ENCODE measurements at regions not wholly inside any gene's neighbourhood (a gene's known extent, or its start where the extent isn't known, plus 50 kb on each side); places are given as distances from the start of the nearest gene placed in this dataset.

DNA sequence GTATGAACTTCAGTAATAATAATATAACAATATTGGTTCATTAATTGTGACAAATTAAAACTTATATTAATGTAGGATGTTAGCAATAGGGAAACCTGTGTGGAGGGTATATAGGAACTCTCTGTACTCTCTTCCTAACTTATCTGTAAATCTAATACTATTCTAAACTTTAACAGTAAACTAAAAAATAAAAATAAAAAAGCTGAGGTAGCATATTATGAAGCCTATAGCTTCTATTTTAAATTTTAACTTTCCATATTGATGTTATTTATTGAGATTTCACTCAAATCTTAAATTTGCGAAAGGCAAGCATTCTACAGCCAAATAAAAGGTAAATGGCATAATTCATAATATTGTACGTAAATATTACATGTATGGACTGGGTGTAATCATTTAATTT lies 326.4 kb downstream of the MEI4 start:
- Histone ChIP-seq H4K20me1 (ENCODE audit: control insufficient read depth, extremely low read depth, insufficient read depth, low read length) (no peaks in the 10 kb centered on the region), H3K36me3 (ENCODE audit: control insufficient read depth, insufficient read depth, low read length) (no peaks in the 10 kb centered on the region), H3K27ac (ENCODE audit: insufficient read depth, low read length) (no peak overlapping the region), H3K79me2 (ENCODE audit: control insufficient read depth, insufficient read depth, low read length) (no peaks in the 10 kb centered on the region), H3K9ac (ENCODE audit: insufficient read depth, low read length) (no peak overlapping the region), H3K4me2 (ENCODE audit: extremely low read depth, insufficient read depth, low read length) (no peak overlapping the region), H3K27me3 (ENCODE audit: control insufficient read depth, insufficient read depth, low read length) (no peaks in the 10 kb centered on the region), H3K4me3 (replicated peaks in 1 of 4; ENCODE audit: control extremely low read depth in 1 of 4, insufficient read depth in 1 of 4, low read depth in 3 of 4, low read length in 4 of 4) (no peak overlapping the region), H2AFZ (ENCODE audit: low read length) (no peak overlapping the region), H3K4me1 (ENCODE audit: control insufficient read depth, extremely low read depth, insufficient read depth, low read length) (no peaks in the 10 kb centered on the region), H3K9me3 (ENCODE audit: control insufficient read depth, insufficient read depth, low read depth, low read length) (no peaks in the 10 kb centered on the region)
- TF ChIP-seq EZH2 (IDR thresholded peaks at IDR 0.05; ENCODE audit: low read length, missing control alignments) (no peak), CTCF (conservative IDR thresholded peaks at IDR 0.05 in 1 of 2, IDR thresholded peaks at IDR 0.05 in 1 of 2; ENCODE audit: low read depth in 1 of 2, low read length in 2 of 2) (no peak)
- no peak for DNase-seq (ENCODE audit: low read depth in 2 of 2)

DNA sequence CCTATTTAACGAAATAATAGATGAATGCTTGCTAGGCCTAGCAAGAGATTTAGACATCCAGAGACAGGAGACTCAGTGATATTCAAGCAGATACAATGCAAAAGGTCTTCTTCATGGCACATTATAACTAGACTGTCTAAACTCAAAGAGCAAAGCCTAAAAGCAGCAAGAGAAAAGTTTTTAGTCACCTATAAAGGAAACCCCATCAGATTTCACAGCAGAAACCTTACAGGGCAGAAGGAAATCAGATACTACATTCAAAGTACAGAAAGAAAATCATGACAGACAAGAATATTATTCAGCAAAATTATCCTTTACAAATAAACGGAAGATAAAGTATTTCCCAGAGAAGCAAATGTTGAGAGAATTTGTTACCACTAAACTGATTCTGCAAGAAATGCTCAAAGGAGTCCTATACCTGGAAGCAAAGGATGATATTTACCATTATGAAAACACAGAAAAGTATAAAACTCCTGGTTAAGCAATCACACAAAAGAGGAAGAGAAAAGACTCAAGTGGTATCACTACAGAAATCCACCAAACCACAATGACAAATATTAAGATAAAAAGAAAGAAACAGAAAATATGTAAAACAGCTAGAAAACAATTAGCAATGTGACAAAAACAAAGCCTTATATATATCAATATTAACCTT lies 333.7 kb downstream of the MEI4 start:
- Histone ChIP-seq H3K27ac (ENCODE audit: insufficient read depth, low read length) (no peak overlapping the region), H3K36me3 (ENCODE audit: control insufficient read depth, insufficient read depth, low read length) (no peaks in the 10 kb centered on the region), H3K4me2 (ENCODE audit: extremely low read depth, insufficient read depth, low read length) (no peak overlapping the region), H4K20me1 (ENCODE audit: control insufficient read depth, extremely low read depth, insufficient read depth, low read length) (no peaks in the 10 kb centered on the region), H3K27me3 (ENCODE audit: control insufficient read depth, insufficient read depth, low read length) (no peaks in the 10 kb centered on the region), H3K4me3 (replicated peaks in 1 of 4; ENCODE audit: control extremely low read depth in 1 of 4, insufficient read depth in 1 of 4, low read depth in 3 of 4, low read length in 4 of 4) (no peak overlapping the region), H3K79me2 (ENCODE audit: control insufficient read depth, insufficient read depth, low read length) (no peaks in the 10 kb centered on the region), H3K4me1 (ENCODE audit: control insufficient read depth, extremely low read depth, insufficient read depth, low read length) (no peaks in the 10 kb centered on the region), H3K9ac (ENCODE audit: insufficient read depth, low read length) (no peak overlapping the region), H2AFZ (ENCODE audit: low read length) (no peak overlapping the region), H3K9me3 (ENCODE audit: control insufficient read depth, insufficient read depth, low read depth, low read length) (no peaks in the 10 kb centered on the region)
- TF ChIP-seq CTCF (conservative IDR thresholded peaks at IDR 0.05 in 1 of 2, IDR thresholded peaks at IDR 0.05 in 1 of 2; ENCODE audit: low read depth in 1 of 2, low read length in 2 of 2) (no peak), EZH2 (IDR thresholded peaks at IDR 0.05; ENCODE audit: low read length, missing control alignments) (no peak)
- no peak for DNase-seq (ENCODE audit: low read depth in 2 of 2)

- Histone ChIP-seq H3K9me3 (ENCODE audit: control insufficient read depth, insufficient read depth, low read depth, low read length) (no peaks in the 10 kb centered on the region), H2AFZ (ENCODE audit: low read length) (no peak overlapping the region), H3K9ac (ENCODE audit: insufficient read depth, low read length) (no peak overlapping the region), H4K20me1 (ENCODE audit: control insufficient read depth, extremely low read depth, insufficient read depth, low read length) (no peaks in the 10 kb centered on the region), H3K4me1 (ENCODE audit: control insufficient read depth, extremely low read depth, insufficient read depth, low read length) (no peaks in the 10 kb centered on the region), H3K27ac (ENCODE audit: insufficient read depth, low read length) (no peak overlapping the region), H3K4me3 (replicated peaks in 1 of 4; ENCODE audit: control extremely low read depth in 1 of 4, insufficient read depth in 1 of 4, low read depth in 3 of 4, low read length in 4 of 4) (no peak overlapping the region), H3K27me3 (ENCODE audit: control insufficient read depth, insufficient read depth, low read length) (no peaks in the 10 kb centered on the region), H3K4me2 (ENCODE audit: extremely low read depth, insufficient read depth, low read length) (no peak overlapping the region), H3K36me3 (ENCODE audit: control insufficient read depth, insufficient read depth, low read length) (no peaks in the 10 kb centered on the region), H3K79me2 (ENCODE audit: control insufficient read depth, insufficient read depth, low read length) (no peaks in the 10 kb centered on the region)
- DNase-seq (ENCODE audit: low read depth in 2 of 2), result no peak
- no peak for TF ChIP-seq CTCF (conservative IDR thresholded peaks at IDR 0.05 in 1 of 2, IDR thresholded peaks at IDR 0.05 in 1 of 2; ENCODE audit: low read depth in 1 of 2, low read length in 2 of 2)
- TF ChIP-seq EZH2 (IDR thresholded peaks at IDR 0.05; ENCODE audit: low read length, missing control alignments), result no peak
Observed at GRCh38 chr6:77987035-77987384, 334.2 kb downstream of the MEI4 start.

All from fibroblast of lung (primary cell).